ENCODE measurements at regions not wholly inside any gene's neighbourhood (a gene's known extent, or its start where the extent isn't known, plus 50 kb on each side); places are given as distances from the start of the nearest gene placed in this dataset.

- no peak for TF ChIP-seq BRCA1 (IDR thresholded peaks at IDR 0.05; ENCODE audit: low read depth, low read length)
- no peak for TF ChIP-seq BACH1 (IDR thresholded peaks at IDR 0.05; ENCODE audit: low read length)
- no peak for TF ChIP-seq SRF (IDR thresholded peaks at IDR 0.05; ENCODE audit: low read depth, low read length)
Measured at GRCh38 chr5:52623291-52623690, 164.4 kb upstream of the ITGA1 start (continued).

Measured in H1 (cell line).